Right atrium auricular region (tissue), 2 donors: ENCODE measurements at regions not wholly inside any gene's neighbourhood (a gene's known extent, or its start where the extent isn't known, plus 50 kb on each side); places are given as distances from the start of the nearest gene placed in this dataset.

ENCODE experiments used
- DNase-seq: peaks from one replicate; pipeline ENCODE4 v3.0.0-alpha.2; 2019; ENCODE audit warnings: low spot score
- H3K27ac ChIP-seq, 2 donors: fragments of 200-600 bp; sonication (generic); 1 replicate in 1 of 2; 2 replicates in 1 of 2; pipeline ENCODE4 v1.5.1; 2016 to 2019
- H3K27me3 ChIP-seq, 2 donors: fragments of 200-600 bp; sonication (generic); one replicate each; pipeline versions ENCODE4 v1.5.1 to v1.6.0; 2017 to 2019
- H3K36me3 ChIP-seq: fragments of 200-600 bp; sonication (generic); one replicate; pipeline ENCODE4 v1.5.1; 2016
- H3K4me1 ChIP-seq, 2 donors: fragments of 200-600 bp; sonication (generic); one replicate each; pipeline versions ENCODE4 v1.5.1 to v1.6.0; 2017 to 2019
- H3K4me3 ChIP-seq, 2 donors: fragments of 200-600 bp; sonication (generic); 1 replicate in 1 of 2; 2 replicates in 1 of 2; pipeline ENCODE4 v1.5.1; 2017 to 2019; ENCODE audit warnings: mild to moderate bottlenecking in 1 of 2, moderate library complexity in 1 of 2
- H3K9me3 ChIP-seq, 2 donors: fragments of 200-600 bp; sonication (generic); one replicate each; pipeline ENCODE4 v1.5.1; 2019
- TF ChIP-seq, protein P1 (sequence below), 2 donors: fragments of 200-600 bp; sonication (generic); IDR thresholded peaks; one replicate each; pipeline ENCODE4 v1.5.1; 2019; ENCODE audit warnings: antibody characterized with exemption in 2 of 2

DNA sequence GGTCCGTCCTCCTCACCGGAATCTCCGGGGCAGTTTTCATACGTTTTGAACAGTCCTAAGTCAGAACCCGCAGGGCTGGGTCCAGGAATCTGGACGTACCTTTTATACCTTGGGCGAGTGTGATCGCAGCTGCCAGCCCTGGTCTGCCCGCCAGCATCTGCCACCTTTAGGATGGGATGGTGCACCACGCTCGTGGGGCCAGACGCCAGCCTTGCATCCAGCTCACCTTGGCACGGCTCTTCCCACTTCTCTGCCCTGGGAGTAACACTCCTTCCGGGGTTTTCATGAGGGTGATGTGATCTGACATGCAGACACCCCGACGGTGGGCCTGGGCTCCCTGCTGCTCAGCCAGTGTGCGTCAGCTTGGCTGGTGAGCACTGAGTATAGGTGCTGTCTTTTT is 66.6 kb upstream of the ZNF469 start:
- no peaks in the 10 kb centered on the region for H3K27me3 ChIP-seq
- TF ChIP-seq, protein P1, sequence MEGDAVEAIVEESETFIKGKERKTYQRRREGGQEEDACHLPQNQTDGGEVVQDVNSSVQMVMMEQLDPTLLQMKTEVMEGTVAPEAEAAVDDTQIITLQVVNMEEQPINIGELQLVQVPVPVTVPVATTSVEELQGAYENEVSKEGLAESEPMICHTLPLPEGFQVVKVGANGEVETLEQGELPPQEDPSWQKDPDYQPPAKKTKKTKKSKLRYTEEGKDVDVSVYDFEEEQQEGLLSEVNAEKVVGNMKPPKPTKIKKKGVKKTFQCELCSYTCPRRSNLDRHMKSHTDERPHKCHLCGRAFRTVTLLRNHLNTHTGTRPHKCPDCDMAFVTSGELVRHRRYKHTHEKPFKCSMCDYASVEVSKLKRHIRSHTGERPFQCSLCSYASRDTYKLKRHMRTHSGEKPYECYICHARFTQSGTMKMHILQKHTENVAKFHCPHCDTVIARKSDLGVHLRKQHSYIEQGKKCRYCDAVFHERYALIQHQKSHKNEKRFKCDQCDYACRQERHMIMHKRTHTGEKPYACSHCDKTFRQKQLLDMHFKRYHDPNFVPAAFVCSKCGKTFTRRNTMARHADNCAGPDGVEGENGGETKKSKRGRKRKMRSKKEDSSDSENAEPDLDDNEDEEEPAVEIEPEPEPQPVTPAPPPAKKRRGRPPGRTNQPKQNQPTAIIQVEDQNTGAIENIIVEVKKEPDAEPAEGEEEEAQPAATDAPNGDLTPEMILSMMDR (IDR thresholded peaks at IDR 0.05) = no peak
- no peaks in the 10 kb centered on the region for H3K36me3 ChIP-seq
- DNase-seq = no peak
- no peak overlapping the region for H3K27ac ChIP-seq
- peaks cover 0 to 6% of the 10 kb centered on the region in 2 donors for H3K4me1 ChIP-seq
- H3K4me3 ChIP-seq = no peak overlapping the region
- H3K9me3 ChIP-seq = peaks cover 0 to 4% of the 10 kb centered on the region in 2 donors

DNA sequence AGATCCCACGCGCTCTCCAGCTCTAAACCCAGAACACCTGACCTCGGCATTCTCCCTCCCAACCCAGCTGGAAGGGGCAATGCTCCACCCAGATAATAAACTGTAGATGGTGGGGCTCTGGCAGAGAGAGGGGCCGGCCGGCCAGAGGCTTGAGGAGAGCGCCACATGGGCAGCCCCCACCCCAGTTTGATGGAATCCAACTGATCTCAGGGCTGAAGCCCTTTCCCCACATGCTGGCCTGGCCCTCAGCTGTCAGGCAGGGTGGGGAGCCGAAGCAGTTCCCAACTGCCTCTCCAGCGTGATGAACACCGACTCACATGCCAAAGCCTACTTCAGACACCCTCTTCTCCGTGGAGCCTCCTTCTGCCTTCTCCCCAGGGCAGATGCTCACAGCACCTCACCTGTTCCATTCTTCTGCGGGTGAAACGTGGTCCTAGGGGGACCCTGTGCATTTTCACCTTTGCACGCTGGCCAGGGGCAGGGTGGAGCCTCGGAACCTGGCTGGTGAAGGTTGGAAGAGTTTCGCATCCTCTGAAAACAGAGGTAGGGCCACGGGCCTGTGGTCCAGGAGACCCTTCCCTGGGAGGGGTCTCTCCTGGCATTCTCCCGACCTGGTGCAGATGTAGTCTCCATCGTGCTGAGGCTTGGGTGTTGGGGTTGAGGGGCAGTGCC is 65.7 kb upstream of the ZNF469 start:
- H3K9me3 ChIP-seq = peaks cover 0 to 4% of the 10 kb centered on the region in 2 donors
- TF ChIP-seq, protein P1 (IDR thresholded peaks at IDR 0.05) = no peak
- no peak for DNase-seq
- H3K4me3 ChIP-seq = no peak overlapping the region
- no peak overlapping the region for H3K27ac ChIP-seq
- H3K36me3 ChIP-seq = no peaks in the 10 kb centered on the region
- H3K4me1 ChIP-seq = peaks cover 0 to 6% of the 10 kb centered on the region in 2 donors
- no peaks in the 10 kb centered on the region for H3K27me3 ChIP-seq

DNA sequence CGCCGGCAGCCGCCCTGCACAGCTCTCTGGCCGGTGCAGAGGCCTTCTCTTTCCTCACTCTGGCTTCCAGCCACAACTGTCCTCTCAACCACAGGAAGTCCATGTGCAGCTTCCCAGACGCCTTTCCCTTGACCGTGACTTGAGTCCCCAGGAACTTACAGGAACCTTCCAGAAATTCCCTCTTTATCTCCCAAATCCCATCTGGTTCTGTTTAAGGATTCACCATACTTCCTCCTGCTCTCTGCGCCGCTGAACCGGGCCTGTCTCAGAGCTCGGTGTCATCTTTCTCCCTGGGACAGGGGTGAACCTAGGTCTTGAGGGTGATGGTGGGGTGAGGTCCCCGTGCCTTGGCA is 65.2 kb upstream of the ZNF469 start:
- Histone ChIP-seq H3K27ac (no peak overlapping the region), H3K9me3 (peaks cover 0 to 4% of the 10 kb centered on the region in 2 donors), H3K27me3 (no peaks in the 10 kb centered on the region), H3K4me3 (no peak overlapping the region), H3K36me3 (no peaks in the 10 kb centered on the region), H3K4me1 (peaks cover 0 to 6% of the 10 kb centered on the region in 2 donors)
- DNase-seq = no peak
- TF ChIP-seq, protein P1 (IDR thresholded peaks at IDR 0.05) = no peak

DNA sequence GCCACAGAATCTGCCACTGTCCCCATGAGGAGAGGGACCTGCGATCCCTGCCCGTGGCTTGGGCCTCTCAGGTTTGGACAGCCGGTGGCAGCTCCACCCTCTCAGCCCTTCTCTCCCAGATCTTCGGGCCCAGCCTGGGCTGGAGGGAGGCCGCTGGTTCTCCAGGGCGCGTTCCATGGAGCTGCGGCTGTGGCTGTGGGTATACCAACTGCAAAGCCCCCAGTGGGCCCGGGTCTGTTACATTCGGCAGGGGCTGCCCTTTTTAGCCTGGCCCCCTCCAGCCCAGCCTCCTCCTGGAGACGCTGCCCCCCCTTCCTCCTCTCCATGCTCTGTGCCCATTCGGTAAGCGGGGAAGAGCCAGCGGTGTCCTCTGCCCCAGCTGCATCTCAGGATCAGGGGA is 64.7 kb upstream of the ZNF469 start:
- DNase-seq = no peak
- no peak overlapping the region for H3K4me3 ChIP-seq

DNA sequence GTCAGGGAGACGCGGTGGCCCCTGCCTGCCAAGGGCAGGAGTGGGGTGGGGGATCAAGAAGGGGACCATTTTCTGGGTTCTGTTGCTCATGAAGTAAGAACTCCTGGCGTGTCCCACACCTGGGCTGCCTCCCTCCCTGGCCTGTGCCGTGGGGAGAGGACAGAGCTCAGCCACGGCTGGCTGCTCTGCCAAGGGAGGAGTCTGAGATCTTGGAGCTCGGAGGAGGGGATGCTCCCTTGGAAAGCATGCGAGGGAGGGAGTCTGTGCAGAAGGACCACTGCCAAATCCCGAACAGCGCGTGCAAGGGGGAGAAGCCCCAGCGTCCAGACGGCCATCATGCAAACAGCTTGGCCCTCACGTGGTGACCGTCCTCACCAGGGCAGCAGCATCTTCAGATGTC is 64.2 kb upstream of the ZNF469 start:
- DNase-seq = no peak
- Histone ChIP-seq H3K9me3 (peaks cover 0 to 4% of the 10 kb centered on the region in 2 donors), H3K27ac (no peak overlapping the region), H3K4me3 (no peak overlapping the region), H3K36me3 (no peaks in the 10 kb centered on the region), H3K27me3 (no peaks in the 10 kb centered on the region), H3K4me1 (peaks cover 0 to 6% of the 10 kb centered on the region in 2 donors)
- TF ChIP-seq, protein P1 (IDR thresholded peaks at IDR 0.05) = no peak

More for the DNA sequence above, 64.7 kb upstream of the ZNF469 start:
- Histone ChIP-seq H3K27ac (no peak overlapping the region), H3K36me3 (no peaks in the 10 kb centered on the region), H3K4me1 (peaks cover 0 to 6% of the 10 kb centered on the region in 2 donors), H3K27me3 (no peaks in the 10 kb centered on the region), H3K9me3 (peaks cover 0 to 4% of the 10 kb centered on the region in 2 donors)
- TF ChIP-seq, protein P1 (IDR thresholded peaks at IDR 0.05) = no peak
